Breast epithelium (tissue), 4 donors: ENCODE measurements at regions not wholly inside any gene's neighbourhood (a gene's known extent, or its start where the extent isn't known, plus 50 kb on each side); places are given as distances from the start of the nearest gene placed in this dataset.
"Not testable (repeated sequence)": the region's sequence is repeated elsewhere in the genome, so short reads cannot be mapped to it uniquely, and the experiment has no call there.

ENCODE experiments used
- DNase-seq, 2 donors: peaks; one replicate each; pipeline ENCODE4 v3.0.0-alpha.2; 2019; ENCODE audit warnings: low spot score in 2 of 2
- H3K27ac ChIP-seq, 2 donors: fragments of 200-600 bp; sonication (generic) in 1 of 2; one replicate each; pipeline ENCODE4 v1.5.1; 2016 to 2019; ENCODE audit warnings: mild to moderate bottlenecking in 1 of 2
- H3K27me3 ChIP-seq, 2 donors: fragments of 200-600 bp; sonication (generic) in 1 of 2; one replicate each; pipeline versions ENCODE4 v1.5.1 to v1.6.0; 2017 to 2019; ENCODE audit warnings: control low read depth in 1 of 2, mild to moderate bottlenecking in 1 of 2
- H3K36me3 ChIP-seq: fragments of 200-600 bp; one replicate; pipeline ENCODE4 v1.5.1; 2019
- H3K4me1 ChIP-seq, 2 donors: fragments of 200-600 bp; sonication (generic); one replicate each; pipeline ENCODE4 v1.5.1; 2016 to 2019; ENCODE audit warnings: control low read depth in 1 of 2
- H3K4me3 ChIP-seq, 3 donors: fragments of 200-600 bp; sonication (generic); 1 replicate in 2 of 3; 2 replicates in 1 of 3; pipeline ENCODE4 v1.5.1; 2016 to 2019; ENCODE audit warnings: mild to moderate bottlenecking in 3 of 3, moderate library complexity in 2 of 3
- H3K9me3 ChIP-seq, 2 donors: fragments of 200-600 bp; sonication (generic) in 1 of 2; one replicate each; pipeline ENCODE4 v1.5.1; 2016 to 2019; ENCODE audit warnings: control low read depth in 1 of 2
- POLR2A ChIP-seq: fragments of 450-650 bp; IDR thresholded peaks from one replicate; pipeline ENCODE4 v1.6.1; 2016; ENCODE audit warnings: antibody characterized with exemption, mild to moderate bottlenecking, moderate library complexity
- POLR2AphosphoS5 ChIP-seq, 3 donors: sonication (generic); formaldehyde crosslinking; IDR thresholded peaks; one replicate each; pipeline ENCODE4 v1.6.1; 2017; ENCODE audit warnings: antibody characterized with exemption in 3 of 3
- intact Hi-C: fragments of 100-400 bp; cut with DNase I; formaldehyde crosslinking; loops from one replicate; pipeline ENCODE4 v1.15.1; 2023; ENCODE audit warnings: low total_unique reads
- TF ChIP-seq, protein P1 (sequence below), 3 donors: fragments of 450-650 bp; IDR thresholded peaks; one replicate each; pipeline ENCODE4 v1.5.1; 2016 to 2017; ENCODE audit warnings: antibody characterized with exemption in 3 of 3, mild to moderate bottlenecking in 3 of 3, moderate library complexity in 3 of 3

DNA sequence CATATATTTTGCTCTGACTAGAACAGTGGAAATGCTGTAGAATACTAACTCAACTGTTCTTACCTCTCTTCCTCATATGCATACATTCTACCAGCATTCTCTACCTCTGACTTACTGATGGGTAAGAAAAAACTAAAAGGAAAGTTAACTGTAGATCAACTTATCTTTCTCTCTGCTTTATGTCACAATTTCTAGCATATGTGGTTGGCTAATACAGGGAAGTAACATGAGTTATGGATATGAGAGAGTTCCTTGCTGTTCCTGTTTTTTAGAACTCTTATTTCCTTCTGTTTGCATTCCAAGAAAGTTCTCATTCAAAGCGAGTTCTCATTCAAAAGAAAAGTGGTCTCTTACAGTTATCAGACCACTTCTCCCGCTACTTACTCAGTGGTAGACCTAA is 226.8 kb upstream of the SGK1 start:
- no peaks in the 10 kb centered on the region for H3K9me3 ChIP-seq
- no peak for DNase-seq
- H3K27ac ChIP-seq = no peak overlapping the region
- no peak for TF ChIP-seq POLR2AphosphoS5 (IDR thresholded peaks at IDR 0.05)
- TF ChIP-seq, protein P1, sequence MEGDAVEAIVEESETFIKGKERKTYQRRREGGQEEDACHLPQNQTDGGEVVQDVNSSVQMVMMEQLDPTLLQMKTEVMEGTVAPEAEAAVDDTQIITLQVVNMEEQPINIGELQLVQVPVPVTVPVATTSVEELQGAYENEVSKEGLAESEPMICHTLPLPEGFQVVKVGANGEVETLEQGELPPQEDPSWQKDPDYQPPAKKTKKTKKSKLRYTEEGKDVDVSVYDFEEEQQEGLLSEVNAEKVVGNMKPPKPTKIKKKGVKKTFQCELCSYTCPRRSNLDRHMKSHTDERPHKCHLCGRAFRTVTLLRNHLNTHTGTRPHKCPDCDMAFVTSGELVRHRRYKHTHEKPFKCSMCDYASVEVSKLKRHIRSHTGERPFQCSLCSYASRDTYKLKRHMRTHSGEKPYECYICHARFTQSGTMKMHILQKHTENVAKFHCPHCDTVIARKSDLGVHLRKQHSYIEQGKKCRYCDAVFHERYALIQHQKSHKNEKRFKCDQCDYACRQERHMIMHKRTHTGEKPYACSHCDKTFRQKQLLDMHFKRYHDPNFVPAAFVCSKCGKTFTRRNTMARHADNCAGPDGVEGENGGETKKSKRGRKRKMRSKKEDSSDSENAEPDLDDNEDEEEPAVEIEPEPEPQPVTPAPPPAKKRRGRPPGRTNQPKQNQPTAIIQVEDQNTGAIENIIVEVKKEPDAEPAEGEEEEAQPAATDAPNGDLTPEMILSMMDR (IDR thresholded peaks at IDR 0.05) = no peak
- no peak for TF ChIP-seq POLR2A
- H3K36me3 ChIP-seq = no peaks in the 10 kb centered on the region
- no peaks in the 10 kb centered on the region for H3K4me1 ChIP-seq
- H3K4me3 ChIP-seq = no peak overlapping the region
- intact Hi-C loops = no loop called here
- no peaks in the 10 kb centered on the region for H3K27me3 ChIP-seq

DNA sequence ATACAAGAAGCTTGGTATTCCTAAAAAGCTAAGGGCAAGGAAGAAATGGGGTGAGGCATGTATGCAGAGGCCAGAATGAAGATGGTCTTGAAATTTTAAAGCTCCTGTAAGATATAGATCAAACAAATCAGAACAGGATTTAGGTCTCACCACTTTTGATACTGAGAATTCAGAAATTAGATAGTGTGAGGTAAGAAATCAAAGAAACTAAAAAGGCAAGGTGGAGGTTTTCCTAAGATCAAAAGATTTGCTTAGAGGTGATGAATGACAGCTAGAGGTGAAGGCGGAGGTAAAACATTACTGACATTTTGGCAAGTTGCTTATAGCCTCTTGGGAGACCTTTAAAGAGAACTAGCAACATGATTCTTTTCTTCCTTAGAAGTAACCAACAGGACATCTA is 225.2 kb upstream of the SGK1 start:
- TF ChIP-seq POLR2A = no peak
- TF ChIP-seq POLR2AphosphoS5 (IDR thresholded peaks at IDR 0.05) = no peak
- TF ChIP-seq, protein P1 (IDR thresholded peaks at IDR 0.05) = no peak
- H3K9me3 ChIP-seq = no peaks in the 10 kb centered on the region
- H3K4me3 ChIP-seq = no peak overlapping the region
- intact Hi-C loops = no loop called here
- H3K4me1 ChIP-seq = no peaks in the 10 kb centered on the region
- DNase-seq = no peak
- no peaks in the 10 kb centered on the region for H3K27me3 ChIP-seq
- no peak overlapping the region for H3K27ac ChIP-seq
- no peaks in the 10 kb centered on the region for H3K36me3 ChIP-seq

DNA sequence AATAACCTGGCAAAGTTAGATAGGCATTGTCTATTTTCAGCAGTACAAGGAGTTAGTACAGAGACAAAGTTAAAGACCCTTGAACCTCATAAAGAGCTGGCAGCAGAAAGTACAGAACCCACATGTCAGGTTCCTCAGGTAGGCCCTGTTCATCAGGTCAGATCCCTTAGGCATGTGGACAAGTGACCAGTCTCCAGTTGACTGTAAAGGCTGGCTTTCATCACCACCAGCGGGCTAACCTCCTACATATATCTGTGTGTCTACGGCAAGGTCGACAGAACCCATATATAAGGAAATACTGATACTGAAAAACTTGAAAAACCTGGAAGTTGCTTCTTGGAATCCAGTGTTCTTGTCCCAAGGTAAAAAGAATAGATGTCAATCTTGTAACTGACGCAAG is 223.1 kb upstream of the SGK1 start:
- Histone ChIP-seq H3K36me3 (no peaks in the 10 kb centered on the region), H3K9me3 (no peaks in the 10 kb centered on the region), H3K4me3 (no peak overlapping the region), H3K4me1 (no peaks in the 10 kb centered on the region), H3K27me3 (no peaks in the 10 kb centered on the region), H3K27ac (peak overlapping the region; percentile 61 to 83)
- intact Hi-C loops = no loop called here
- TF ChIP-seq POLR2AphosphoS5 (IDR thresholded peaks at IDR 0.05) (no peak), POLR2A (no peak)
- TF ChIP-seq, protein P1 (IDR thresholded peaks at IDR 0.05) = no peak
- no peak for DNase-seq

DNA sequence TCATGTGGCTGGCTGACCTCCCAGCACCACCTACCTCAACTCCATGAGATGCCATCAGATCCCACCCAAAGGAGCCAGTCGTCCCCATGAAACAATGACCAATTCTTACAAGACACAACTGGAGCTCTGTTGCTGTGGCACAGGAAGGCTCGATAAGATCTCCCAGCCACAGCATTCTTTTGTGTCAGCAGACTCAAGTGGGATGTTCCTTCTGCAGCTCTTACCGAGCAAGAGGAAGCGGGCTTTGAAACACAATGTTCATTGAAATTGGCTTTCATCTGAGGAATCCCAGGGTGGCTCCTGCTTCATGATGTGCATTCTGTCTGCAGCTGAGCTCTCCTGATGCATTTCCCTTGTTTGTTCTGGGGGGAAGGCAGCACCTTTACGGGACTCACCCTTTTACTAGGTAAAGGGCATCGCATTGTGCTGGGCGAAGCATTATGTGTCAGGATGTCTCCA is 222.0 kb upstream of the SGK1 start:
- peak overlapping the region; percentile 61 to 83 for H3K27ac ChIP-seq
- no peaks in the 10 kb centered on the region for H3K36me3 ChIP-seq
- no peaks in the 10 kb centered on the region for H3K4me1 ChIP-seq
- TF ChIP-seq, protein P1 (IDR thresholded peaks at IDR 0.05) = no peak
- peak; percentile 33 to 63 (median 59) for TF ChIP-seq POLR2AphosphoS5 (IDR thresholded peaks at IDR 0.05)
- H3K4me3 ChIP-seq = no peak overlapping the region
- intact Hi-C loops = no loop called here
- peak in 1 of 2 donors; percentile 79 for DNase-seq
- H3K9me3 ChIP-seq = no peaks in the 10 kb centered on the region
- no peaks in the 10 kb centered on the region for H3K27me3 ChIP-seq

DNA sequence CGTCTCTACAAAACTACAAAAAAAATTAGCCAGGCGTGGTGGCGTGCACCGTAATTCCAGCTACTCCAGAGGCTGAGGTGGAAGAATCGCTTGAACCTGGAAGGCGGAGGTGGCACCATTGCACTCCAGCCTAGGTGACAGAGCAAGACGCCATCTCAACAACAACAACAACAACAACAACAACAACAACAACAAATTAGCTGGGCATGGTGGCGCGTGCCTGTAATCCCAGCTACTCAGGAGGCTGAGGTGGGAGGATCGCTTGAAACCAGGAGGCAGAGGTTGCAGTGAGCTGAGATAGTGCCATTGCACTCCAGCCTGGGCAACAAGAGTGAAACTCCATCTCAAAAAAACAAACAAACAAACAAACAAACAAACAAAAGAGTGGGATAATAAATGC is 219.9 kb upstream of the SGK1 start:
- intact Hi-C loops, H3K27ac ChIP-seq, H3K36me3 ChIP-seq: not testable (repeated sequence)

DNA sequence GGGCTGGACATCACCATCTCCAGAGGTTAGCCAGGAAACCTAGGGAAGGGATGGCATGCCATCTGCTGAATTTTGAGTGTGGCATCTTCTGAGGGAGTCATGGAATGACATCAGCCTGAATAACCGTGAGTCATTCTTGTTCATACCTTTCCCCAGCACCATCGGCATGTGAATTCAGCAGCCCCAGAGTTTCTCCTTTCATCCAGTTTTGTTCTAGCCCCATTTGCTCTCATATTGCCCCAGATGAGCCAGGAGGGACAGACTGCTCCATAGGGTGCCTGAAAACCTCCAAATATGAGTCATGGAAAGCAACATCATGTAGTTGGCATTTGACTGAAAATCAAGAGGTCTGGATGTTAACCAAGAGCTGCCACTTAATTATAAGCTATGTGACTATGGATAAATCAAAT is 219.2 kb upstream of the SGK1 start:
- intact Hi-C loops = no loop called here

More for the DNA sequence above, 219.9 kb upstream of the SGK1 start:
- not testable (repeated sequence) for H3K4me3 ChIP-seq, DNase-seq, H3K9me3 ChIP-seq, H3K27me3 ChIP-seq, H3K4me1 ChIP-seq

More for the DNA sequence above, 219.2 kb upstream of the SGK1 start:
- no peaks in the 10 kb centered on the region for H3K27me3 ChIP-seq
- no peak overlapping the region for H3K27ac ChIP-seq
- H3K4me1 ChIP-seq = no peaks in the 10 kb centered on the region
- no peak for TF ChIP-seq POLR2A
- H3K4me3 ChIP-seq = no peak overlapping the region
- no peaks in the 10 kb centered on the region for H3K9me3 ChIP-seq
- DNase-seq = no peak
- no peaks in the 10 kb centered on the region for H3K36me3 ChIP-seq
